GM19455 (cell line): ENCODE measurements at regions not wholly inside any gene's neighbourhood (a gene's known extent, or its start where the extent isn't known, plus 50 kb on each side); places are given as distances from the start of the nearest gene placed in this dataset.

Experiments used
- ATAC-seq: cut with Tn5 transposase; IDR thresholded peaks from one replicate; pipeline ENCODE4 v1.9.1; 2021; ENCODE audit not compliant: unreplicated experiment

GRCh38 chr10:112087953-112088456, 95.6 kb downstream of the GPAM start:
- no peak for ATAC-seq

GRCh38 chr10:112091703-112092102, 91.9 kb downstream of the GPAM start:
- no peak for ATAC-seq

GRCh38 chr10:112092519-112092918, 91.0 kb downstream of the GPAM start:
- ATAC-seq, result no peak

- ATAC-seq, result no peak
These were observed 88.6 kb downstream of the GPAM start for GRCh38 chr10:112094984-112095383.

GRCh38 chr10:112095731-112096130, 87.8 kb downstream of the GPAM start:
- no peak for ATAC-seq

GRCh38 chr10:112098682-112099081, 84.9 kb downstream of the GPAM start:
- ATAC-seq, result no peak
